Left renal pelvis (tissue), 4 donors: ENCODE measurements at regions not wholly inside any gene's neighbourhood (a gene's known extent, or its start where the extent isn't known, plus 50 kb on each side); places are given as distances from the start of the nearest gene placed in this dataset.
"Not testable (repeated sequence)": the region's sequence is repeated elsewhere in the genome, so short reads cannot be mapped to it uniquely, and the experiment has no call there.

Experiments used
- DNase-seq, 4 donors: peaks; one replicate each; pipeline ENCODE4 v3.0.0-alpha.2; 2013; ENCODE audit warnings: low read depth in 4 of 4, low spot score in 3 of 4

GRCh38 chr18:57887543-57888383, 84.6 kb upstream of the ATP8B1 start:
- DNase-seq, result no peak

- no peak for DNase-seq
These were observed 82.8 kb upstream of the ATP8B1 start for GRCh38 chr18:57885931-57886330.

GRCh38 chr18:57882465-57882864, 79.3 kb upstream of the ATP8B1 start:
- no peak for DNase-seq

- peak; percentile 50 to 66 (median 58) for DNase-seq
These were observed 78.8 kb upstream of the ATP8B1 start for GRCh38 chr18:57881818-57882413.

- not testable (repeated sequence) for DNase-seq
These were observed 76.8 kb upstream of the ATP8B1 start for GRCh38 chr18:57879924-57880323.

GRCh38 chr18:57869221-57869620, 66.1 kb upstream of the ATP8B1 start:
- DNase-seq, result no peak

- DNase-seq, result no peak
These were observed 63.2 kb upstream of the ATP8B1 start for GRCh38 chr18:57866355-57866754.

GRCh38 chr18:57864615-57865121, 61.6 kb upstream of the ATP8B1 start:
- DNase-seq, result no peak

- DNase-seq, result no peak
These were observed 60.6 kb upstream of the ATP8B1 start for GRCh38 chr18:57863706-57864105.

GRCh38 chr18:57859314-57859713, 56.2 kb upstream of the ATP8B1 start:
- no peak for DNase-seq

- DNase-seq, result no peak
These were observed 53.6 kb upstream of the ATP8B1 start for GRCh38 chr18:57856557-57857280.

GRCh38 chr18:57856128-57856527, 53.0 kb upstream of the ATP8B1 start:
- no peak for DNase-seq

GRCh38 chr18:57855551-57855950, 52.4 kb upstream of the ATP8B1 start:
- no peak for DNase-seq

- DNase-seq, result no peak
These were observed 51.6 kb upstream of the ATP8B1 start for GRCh38 chr18:57854726-57855125.

GRCh38 chr18:57853864-57854263, 50.7 kb upstream of the ATP8B1 start:
- DNase-seq, result no peak

- no peak for DNase-seq
These were observed 50.0 kb upstream of the ATP8B1 start for GRCh38 chr18:57853133-57853532.
